ENCODE measurements at regions not wholly inside any gene's neighbourhood (a gene's known extent, or its start where the extent isn't known, plus 50 kb on each side); places are given as distances from the start of the nearest gene placed in this dataset.

DNA sequence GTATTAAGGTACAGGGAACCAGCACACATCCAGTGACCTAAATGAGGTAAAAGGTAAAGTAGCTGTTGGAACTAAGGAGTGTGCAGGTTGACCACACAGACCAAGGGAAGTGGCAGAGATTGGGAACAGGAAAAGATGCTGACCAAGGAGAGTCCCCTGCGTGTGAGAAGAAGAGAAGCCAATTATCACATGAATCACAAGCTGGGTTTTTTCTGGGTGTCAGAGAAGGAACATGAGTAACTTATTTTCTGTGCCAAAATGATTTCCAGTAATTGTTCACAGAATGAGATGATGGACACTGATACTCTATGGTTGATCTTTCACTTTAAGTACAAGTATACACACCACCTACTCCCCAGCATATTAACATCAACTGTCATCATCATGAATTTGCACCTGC lies 130.7 kb upstream of the ACO1 start:
- Histone ChIP-seq H3K79me2 (ENCODE audit: low read depth) (no peaks in the 10 kb centered on the region), H3F3A (ENCODE audit: insufficient read depth, low read depth) (no peaks in the 10 kb centered on the region), H3K4me1 (replicated peaks; ENCODE audit: insufficient read depth) (no peaks in the 10 kb centered on the region), H3K27ac (no peak overlapping the region), H3K9me2 (ENCODE audit: insufficient read depth) (no peaks in the 10 kb centered on the region), H3K36me3 (ENCODE audit: low read depth) (no peaks in the 10 kb centered on the region), H3K4me2 (no peak overlapping the region), H4K20me1 (ENCODE audit: insufficient read depth) (no peaks in the 10 kb centered on the region), H3K4me3 (no peak overlapping the region), H3K9me3 (ENCODE audit: insufficient read depth, low read depth) (no peaks in the 10 kb centered on the region), H2AFZ (no peak overlapping the region), H3K27me3 (ENCODE audit: insufficient read depth, low read depth) (no peaks in the 10 kb centered on the region)
- POLR2A ChIA-PET (ENCODE audit: unreplicated experiment): no interaction called here
- intact Hi-C loops (cut with micrococcal nuclease; ENCODE audit: unreplicated experiment): no loop called here
- no peak for DNase-seq
- BruUV-seq (replicated peaks): no TSS peak
- CTCF ChIA-PET: no interaction called here
- TF ChIP-seq, protein P1, sequence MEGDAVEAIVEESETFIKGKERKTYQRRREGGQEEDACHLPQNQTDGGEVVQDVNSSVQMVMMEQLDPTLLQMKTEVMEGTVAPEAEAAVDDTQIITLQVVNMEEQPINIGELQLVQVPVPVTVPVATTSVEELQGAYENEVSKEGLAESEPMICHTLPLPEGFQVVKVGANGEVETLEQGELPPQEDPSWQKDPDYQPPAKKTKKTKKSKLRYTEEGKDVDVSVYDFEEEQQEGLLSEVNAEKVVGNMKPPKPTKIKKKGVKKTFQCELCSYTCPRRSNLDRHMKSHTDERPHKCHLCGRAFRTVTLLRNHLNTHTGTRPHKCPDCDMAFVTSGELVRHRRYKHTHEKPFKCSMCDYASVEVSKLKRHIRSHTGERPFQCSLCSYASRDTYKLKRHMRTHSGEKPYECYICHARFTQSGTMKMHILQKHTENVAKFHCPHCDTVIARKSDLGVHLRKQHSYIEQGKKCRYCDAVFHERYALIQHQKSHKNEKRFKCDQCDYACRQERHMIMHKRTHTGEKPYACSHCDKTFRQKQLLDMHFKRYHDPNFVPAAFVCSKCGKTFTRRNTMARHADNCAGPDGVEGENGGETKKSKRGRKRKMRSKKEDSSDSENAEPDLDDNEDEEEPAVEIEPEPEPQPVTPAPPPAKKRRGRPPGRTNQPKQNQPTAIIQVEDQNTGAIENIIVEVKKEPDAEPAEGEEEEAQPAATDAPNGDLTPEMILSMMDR (conservative IDR thresholded peaks at IDR 0.05): no peak
- TF ChIP-seq EZH2 (IDR thresholded peaks at IDR 0.05; ENCODE audit: low read depth): no peak

DNA sequence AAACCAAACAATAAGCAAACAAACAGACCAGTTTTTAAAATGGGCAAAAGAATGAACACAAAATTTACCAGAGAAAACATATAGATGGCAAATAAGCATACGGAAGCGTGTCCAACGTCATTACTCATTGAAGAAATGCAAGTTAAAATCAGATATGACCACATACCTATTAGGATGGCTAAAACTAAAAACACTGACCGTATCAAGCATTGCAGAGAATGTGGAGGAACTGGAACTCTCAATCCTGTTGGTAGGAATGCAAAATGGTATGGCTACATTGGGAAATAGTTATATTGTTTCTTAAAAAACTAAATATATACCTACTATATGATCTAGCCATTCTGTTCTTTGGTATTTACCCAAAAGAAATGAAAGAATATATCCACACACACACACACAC lies 129.4 kb upstream of the ACO1 start:
- DNase-seq: no peak
- H3K27ac ChIP-seq: no peak overlapping the region
- H3K9me2 ChIP-seq (ENCODE audit: insufficient read depth): no peaks in the 10 kb centered on the region
- no peaks in the 10 kb centered on the region for H3F3A ChIP-seq (ENCODE audit: insufficient read depth, low read depth)
- TF ChIP-seq EZH2 (IDR thresholded peaks at IDR 0.05; ENCODE audit: low read depth): no peak
- TF ChIP-seq, protein P1 (conservative IDR thresholded peaks at IDR 0.05): no peak
- ChIA-PET POLR2A (ENCODE audit: unreplicated experiment) (no interaction called here), CTCF (no interaction called here)
- no TSS peak for BruUV-seq (replicated peaks)
- no peaks in the 10 kb centered on the region for H3K27me3 ChIP-seq (ENCODE audit: insufficient read depth, low read depth)
- intact Hi-C loops (cut with micrococcal nuclease; ENCODE audit: unreplicated experiment): no loop called here
- H3K79me2 ChIP-seq (ENCODE audit: low read depth): no peaks in the 10 kb centered on the region
- H3K9me3 ChIP-seq (ENCODE audit: insufficient read depth, low read depth): no peaks in the 10 kb centered on the region
- no peaks in the 10 kb centered on the region for H3K4me1 ChIP-seq (replicated peaks; ENCODE audit: insufficient read depth)
- no peaks in the 10 kb centered on the region for H3K36me3 ChIP-seq (ENCODE audit: low read depth)
- no peak overlapping the region for H3K4me3 ChIP-seq
- no peaks in the 10 kb centered on the region for H4K20me1 ChIP-seq (ENCODE audit: insufficient read depth)
- H2AFZ ChIP-seq: no peak overlapping the region
- no peak overlapping the region for H3K4me2 ChIP-seq

DNA sequence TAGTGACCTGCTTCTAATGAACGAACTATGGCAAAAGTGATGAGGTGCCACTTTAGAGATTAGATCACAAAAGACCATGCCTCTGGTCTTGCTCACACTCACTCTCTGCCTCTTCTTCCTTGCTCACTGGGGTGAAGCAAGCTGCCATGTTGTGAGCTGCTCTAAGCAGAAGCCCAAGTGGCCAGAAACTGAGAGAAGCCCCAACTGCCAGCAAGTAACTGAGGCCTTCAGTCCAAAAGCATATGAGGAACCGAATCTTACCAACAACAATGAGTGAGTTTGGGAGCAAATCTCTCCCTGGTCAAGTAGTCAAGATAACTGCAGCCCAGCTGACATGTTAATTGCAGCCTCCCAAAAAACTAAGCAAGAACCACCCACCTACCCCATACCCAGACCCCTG lies 126.0 kb upstream of the ACO1 start:
- DNase-seq: no peak
- no TSS peak for BruUV-seq (replicated peaks)
- H3K27me3 ChIP-seq (ENCODE audit: insufficient read depth, low read depth): no peaks in the 10 kb centered on the region
- no peaks in the 10 kb centered on the region for H3K4me1 ChIP-seq (replicated peaks; ENCODE audit: insufficient read depth)
- no peak for TF ChIP-seq EZH2 (IDR thresholded peaks at IDR 0.05; ENCODE audit: low read depth)
- TF ChIP-seq, protein P1 (conservative IDR thresholded peaks at IDR 0.05): no peak
- POLR2A ChIA-PET (ENCODE audit: unreplicated experiment): no interaction called here
- CTCF ChIA-PET: no interaction called here
- no peaks in the 10 kb centered on the region for H3K9me2 ChIP-seq (ENCODE audit: insufficient read depth)
- no peaks in the 10 kb centered on the region for H3K36me3 ChIP-seq (ENCODE audit: low read depth)
- intact Hi-C loops (cut with micrococcal nuclease; ENCODE audit: unreplicated experiment): no loop called here
- H3F3A ChIP-seq (ENCODE audit: insufficient read depth, low read depth): no peaks in the 10 kb centered on the region
- H2AFZ ChIP-seq: no peak overlapping the region
- no peaks in the 10 kb centered on the region for H3K79me2 ChIP-seq (ENCODE audit: low read depth)
- no peak overlapping the region for H3K4me3 ChIP-seq
- H3K4me2 ChIP-seq: no peak overlapping the region
- no peak overlapping the region for H3K27ac ChIP-seq
- H3K9me3 ChIP-seq (ENCODE audit: insufficient read depth, low read depth): no peaks in the 10 kb centered on the region
- H4K20me1 ChIP-seq (ENCODE audit: insufficient read depth): no peaks in the 10 kb centered on the region

Measured in PC-9 (cell line).